HG03045 (cell line): ENCODE measurements at regions not wholly inside any gene's neighbourhood (a gene's known extent, or its start where the extent isn't known, plus 50 kb on each side); places are given as distances from the start of the nearest gene placed in this dataset.
A peak's percentile ranks its signal among the peaks of the same experiment; 100 is the strongest.

Source experiments
- ATAC-seq: cut with Tn5 transposase; IDR thresholded peaks from one replicate; pipeline ENCODE4 v1.9.1; 2021; ENCODE audit warnings: mild to moderate bottlenecking, moderate library complexity; ENCODE audit not compliant: unreplicated experiment

GRCh38 chr6:118761645-118762044, 110.3 kb upstream of the CEP85L start:
- ATAC-seq: no peak

- no peak for ATAC-seq
These were observed 107.6 kb upstream of the CEP85L start for GRCh38 chr6:118758946-118759345.

GRCh38 chr6:118755941-118756646, 104.7 kb upstream of the CEP85L start:
- no peak for ATAC-seq

GRCh38 chr6:118752803-118753202, 101.4 kb upstream of the CEP85L start:
- ATAC-seq: no peak

GRCh38 chr6:118751072-118751471, 99.7 kb upstream of the CEP85L start:
- no peak for ATAC-seq

- ATAC-seq: no peak
These were observed 98.8 kb upstream of the CEP85L start for GRCh38 chr6:118750143-118750542.

GRCh38 chr6:118748311-118749062, 97.1 kb upstream of the CEP85L start:
- ATAC-seq: no peak

GRCh38 chr6:118746825-118747174, 95.4 kb upstream of the CEP85L start:
- no peak for ATAC-seq

GRCh38 chr6:118746145-118746824, 94.9 kb upstream of the CEP85L start:
- ATAC-seq: no peak

- ATAC-seq: no peak
These were observed 93.8 kb upstream of the CEP85L start for GRCh38 chr6:118745156-118745555.

- no peak for ATAC-seq
These were observed 93.0 kb upstream of the CEP85L start for GRCh38 chr6:118744261-118744941.

GRCh38 chr6:118743746-118744145, 92.4 kb upstream of the CEP85L start:
- ATAC-seq: no peak

GRCh38 chr6:118740372-118740771, 89.0 kb upstream of the CEP85L start:
- ATAC-seq: no peak

GRCh38 chr6:118739696-118740353, 88.4 kb upstream of the CEP85L start:
- no peak for ATAC-seq

GRCh38 chr6:118736440-118736839, 85.0 kb upstream of the CEP85L start:
- ATAC-seq: no peak

- no peak for ATAC-seq
These were observed 83.9 kb upstream of the CEP85L start for GRCh38 chr6:118735320-118735719.

- no peak for ATAC-seq
These were observed 74.6 kb upstream of the CEP85L start for GRCh38 chr6:118725944-118726343.

- peak; percentile 80 for ATAC-seq
These were observed 72.8 kb upstream of the CEP85L start for GRCh38 chr6:118724211-118724610.

- no peak for ATAC-seq
These were observed 71.7 kb upstream of the CEP85L start for GRCh38 chr6:118722829-118723813.

GRCh38 chr6:118720125-118720473, 68.7 kb upstream of the CEP85L start:
- ATAC-seq: no peak
